ENCODE measurements at regions not wholly inside any gene's neighbourhood (a gene's known extent, or its start where the extent isn't known, plus 50 kb on each side); places are given as distances from the start of the nearest gene placed in this dataset.

DNA sequence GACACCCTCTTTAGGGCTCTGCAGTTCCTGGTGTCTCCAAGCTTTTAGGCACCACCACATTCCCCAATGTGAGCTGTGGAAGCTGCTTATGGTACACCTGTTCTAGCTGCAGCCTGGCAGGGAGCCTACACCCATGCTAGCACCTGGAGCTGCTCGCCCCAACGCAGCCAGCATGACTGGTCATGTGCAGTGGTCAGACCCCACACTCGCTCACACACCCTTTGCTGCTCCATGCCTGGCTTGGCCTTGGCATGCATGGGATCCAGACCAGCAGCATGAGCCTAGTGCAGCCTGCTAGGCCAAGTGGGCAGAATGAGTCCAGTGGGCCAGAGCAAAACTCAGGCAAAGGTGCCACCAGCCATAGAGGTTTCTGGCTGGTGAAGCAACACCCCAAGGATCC lies 86.4 kb upstream of the OSBPL8 start (continued):
- no peak for TF ChIP-seq SMAD5 (IDR thresholded peaks at IDR 0.05; ENCODE audit: low read depth)
- no peak for TF ChIP-seq MEF2A (IDR thresholded peaks at IDR 0.05; ENCODE audit: insufficient read depth, low read depth, low read length)
- TF ChIP-seq, protein P1, sequence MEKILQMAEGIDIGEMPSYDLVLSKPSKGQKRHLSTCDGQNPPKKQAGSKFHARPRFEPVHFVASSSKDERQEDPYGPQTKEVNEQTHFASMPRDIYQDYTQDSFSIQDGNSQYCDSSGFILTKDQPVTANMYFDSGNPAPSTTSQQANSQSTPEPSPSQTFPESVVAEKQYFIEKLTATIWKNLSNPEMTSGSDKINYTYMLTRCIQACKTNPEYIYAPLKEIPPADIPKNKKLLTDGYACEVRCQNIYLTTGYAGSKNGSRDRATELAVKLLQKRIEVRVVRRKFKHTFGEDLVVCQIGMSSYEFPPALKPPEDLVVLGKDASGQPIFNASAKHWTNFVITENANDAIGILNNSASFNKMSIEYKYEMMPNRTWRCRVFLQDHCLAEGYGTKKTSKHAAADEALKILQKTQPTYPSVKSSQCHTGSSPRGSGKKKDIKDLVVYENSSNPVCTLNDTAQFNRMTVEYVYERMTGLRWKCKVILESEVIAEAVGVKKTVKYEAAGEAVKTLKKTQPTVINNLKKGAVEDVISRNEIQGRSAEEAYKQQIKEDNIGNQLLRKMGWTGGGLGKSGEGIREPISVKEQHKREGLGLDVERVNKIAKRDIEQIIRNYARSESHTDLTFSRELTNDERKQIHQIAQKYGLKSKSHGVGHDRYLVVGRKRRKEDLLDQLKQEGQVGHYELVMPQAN (conservative IDR thresholded peaks at IDR 0.05) = no peak

DNA sequence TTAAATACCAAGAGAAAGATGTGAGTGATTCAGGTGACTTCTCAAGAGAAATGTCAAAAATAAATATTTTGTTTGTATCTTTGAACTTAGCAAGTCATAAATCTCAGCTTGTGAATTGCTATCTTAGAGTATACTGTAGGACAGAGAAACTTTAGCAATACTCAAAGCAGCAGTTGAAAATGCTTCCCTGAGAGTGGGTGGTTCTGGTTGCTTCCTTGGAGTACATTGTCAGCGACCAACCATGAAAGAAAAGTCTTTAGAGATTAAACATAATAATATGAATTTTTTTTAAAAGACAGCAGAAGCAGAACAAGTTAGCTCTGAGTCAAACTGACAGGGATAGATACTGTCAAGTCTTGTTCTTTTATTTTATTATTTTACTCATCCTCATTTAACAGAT lies 86.8 kb upstream of the OSBPL8 start:
- in situ Hi-C loops (cut with MboI) = no loop called here
- FAIRE-seq = no peak
- RAD21 ChIA-PET (ENCODE audit: unreplicated experiment) = interaction anchor here (1.3 to 1.6 kb wide), 2 partner anchors 16 to 144 kb away, joined by 3 to 4 read pairs; no protein-coding TSS in a partner anchor

More for the DNA sequence above, 86.8 kb upstream of the OSBPL8 start:
- no peaks in the 10 kb centered on the region for H3K4me1 ChIP-seq (ENCODE audit: control insufficient read depth, insufficient read depth, low read length)
- DNase-seq (ENCODE audit: low read depth, low spot score) (no peak), ATAC-seq (no peak)
- TF ChIP-seq, protein P2, sequence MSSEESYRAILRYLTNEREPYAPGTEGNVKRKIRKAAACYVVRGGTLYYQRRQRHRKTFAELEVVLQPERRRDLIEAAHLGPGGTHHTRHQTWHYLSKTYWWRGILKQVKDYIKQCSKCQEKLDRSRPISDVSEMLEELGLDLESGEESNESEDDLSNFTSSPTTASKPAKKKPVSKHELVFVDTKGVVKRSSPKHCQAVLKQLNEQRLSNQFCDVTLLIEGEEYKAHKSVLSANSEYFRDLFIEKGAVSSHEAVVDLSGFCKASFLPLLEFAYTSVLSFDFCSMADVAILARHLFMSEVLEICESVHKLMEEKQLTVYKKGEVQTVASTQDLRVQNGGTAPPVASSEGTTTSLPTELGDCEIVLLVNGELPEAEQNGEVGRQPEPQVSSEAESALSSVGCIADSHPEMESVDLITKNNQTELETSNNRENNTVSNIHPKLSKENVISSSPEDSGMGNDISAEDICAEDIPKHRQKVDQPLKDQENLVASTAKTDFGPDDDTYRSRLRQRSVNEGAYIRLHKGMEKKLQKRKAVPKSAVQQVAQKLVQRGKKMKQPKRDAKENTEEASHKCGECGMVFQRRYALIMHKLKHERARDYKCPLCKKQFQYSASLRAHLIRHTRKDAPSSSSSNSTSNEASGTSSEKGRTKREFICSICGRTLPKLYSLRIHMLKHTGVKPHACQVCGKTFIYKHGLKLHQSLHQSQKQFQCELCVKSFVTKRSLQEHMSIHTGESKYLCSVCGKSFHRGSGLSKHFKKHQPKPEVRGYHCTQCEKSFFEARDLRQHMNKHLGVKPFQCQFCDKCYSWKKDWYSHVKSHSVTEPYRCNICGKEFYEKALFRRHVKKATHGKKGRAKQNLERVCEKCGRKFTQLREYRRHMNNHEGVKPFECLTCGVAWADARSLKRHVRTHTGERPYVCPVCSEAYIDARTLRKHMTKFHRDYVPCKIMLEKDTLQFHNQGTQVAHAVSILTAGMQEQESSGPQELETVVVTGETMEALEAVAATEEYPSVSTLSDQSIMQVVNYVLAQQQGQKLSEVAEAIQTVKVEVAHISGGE (CRISPR knock-in tag; IDR thresholded peaks at IDR 0.05) = no peak
- TF ChIP-seq WRNIP1 (IDR thresholded peaks at IDR 0.05; ENCODE audit: borderline replicate concordance, low read depth, low read length) (no peak), MYB (IDR thresholded peaks at IDR 0.05; ENCODE audit: borderline replicate concordance, low read depth, low read length) (no peak), TAF1 (IDR thresholded peaks at IDR 0.05; ENCODE audit: borderline replicate concordance, low read depth, low read length) (no peak), KAT2A (conservative IDR thresholded peaks at IDR 0.05; ENCODE audit: control insufficient read depth, low read depth, low read length) (no peak), ESRRA (IDR thresholded peaks at IDR 0.05; ENCODE audit: low read length) (no peak), NBN (IDR thresholded peaks at IDR 0.05) (no peak), NFYA (IDR thresholded peaks at IDR 0.05; ENCODE audit: borderline replicate concordance, low read depth, low read length) (no peak), CHD4 (IDR thresholded peaks at IDR 0.05) (no peak), SUPT20H (IDR thresholded peaks at IDR 0.05; ENCODE audit: borderline replicate concordance, control insufficient read depth, low read depth, low read length) (no peak), EED (IDR thresholded peaks at IDR 0.05; ENCODE audit: low read depth) (no peak)
- TF ChIP-seq, protein P3, sequence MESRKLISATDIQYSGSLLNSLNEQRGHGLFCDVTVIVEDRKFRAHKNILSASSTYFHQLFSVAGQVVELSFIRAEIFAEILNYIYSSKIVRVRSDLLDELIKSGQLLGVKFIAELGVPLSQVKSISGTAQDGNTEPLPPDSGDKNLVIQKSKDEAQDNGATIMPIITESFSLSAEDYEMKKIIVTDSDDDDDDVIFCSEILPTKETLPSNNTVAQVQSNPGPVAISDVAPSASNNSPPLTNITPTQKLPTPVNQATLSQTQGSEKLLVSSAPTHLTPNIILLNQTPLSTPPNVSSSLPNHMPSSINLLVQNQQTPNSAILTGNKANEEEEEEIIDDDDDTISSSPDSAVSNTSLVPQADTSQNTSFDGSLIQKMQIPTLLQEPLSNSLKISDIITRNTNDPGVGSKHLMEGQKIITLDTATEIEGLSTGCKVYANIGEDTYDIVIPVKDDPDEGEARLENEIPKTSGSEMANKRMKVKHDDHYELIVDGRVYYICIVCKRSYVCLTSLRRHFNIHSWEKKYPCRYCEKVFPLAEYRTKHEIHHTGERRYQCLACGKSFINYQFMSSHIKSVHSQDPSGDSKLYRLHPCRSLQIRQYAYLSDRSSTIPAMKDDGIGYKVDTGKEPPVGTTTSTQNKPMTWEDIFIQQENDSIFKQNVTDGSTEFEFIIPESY (IDR thresholded peaks at IDR 0.05) = no peak
- no peaks in the 10 kb centered on the region for H3K27me3 ChIP-seq (replicated peaks in 1 of 2; ENCODE audit: control insufficient read depth in 2 of 2, insufficient read depth in 2 of 2, low read length in 1 of 2)
- POLR2A ChIA-PET = no interaction called here
- no peak overlapping the region for H3K27ac ChIP-seq (ENCODE audit: control insufficient read depth, insufficient read depth)
- H3K36me3 ChIP-seq (ENCODE audit: control insufficient read depth in 2 of 2, insufficient read depth in 2 of 2, low read length in 1 of 2) = no peaks in the 10 kb centered on the region
- H2AFZ ChIP-seq (ENCODE audit: control insufficient read depth, low read depth, low read length) = no peak overlapping the region
- H4K20me1 ChIP-seq (ENCODE audit: control insufficient read depth, insufficient read depth) = no peaks in the 10 kb centered on the region
- H3K4me2 ChIP-seq (ENCODE audit: control insufficient read depth, insufficient read depth) = no peak overlapping the region
- no peak overlapping the region for H3K9ac ChIP-seq (ENCODE audit: control insufficient read depth, insufficient read depth, low read length)
- SMC1A ChIA-PET (ENCODE audit: uncharacterized antibody, unreplicated experiment) = no interaction called here
- 0% methylated on average over 1 of the region's 1 CpG for WGBS (ENCODE audit: insufficient coverage, insufficient replicate concordance, low lambda C conversion rate, missing lambda C conversion rate)
- H3K9me3 ChIP-seq (replicated peaks; ENCODE audit: control insufficient read depth, insufficient read depth, low read length) = no peaks in the 10 kb centered on the region
- intact Hi-C loops (cut with micrococcal nuclease; ENCODE audit: unreplicated experiment) = no loop called here
- H3K4me3 ChIP-seq = no peak overlapping the region
- CTCF ChIA-PET = interaction anchor here (1.4 kb wide), 1 partner anchor 365 kb away, joined by 3 read pairs; no protein-coding TSS in a partner anchor
- no peaks in the 10 kb centered on the region for H3K79me2 ChIP-seq (ENCODE audit: control insufficient read depth, insufficient read depth, low read length)
- BruUV-seq (replicated peaks) = no TSS peak
